K562 (cell line): ENCODE measurements at regions not wholly inside any gene's neighbourhood (a gene's known extent, or its start where the extent isn't known, plus 50 kb on each side); places are given as distances from the start of the nearest gene placed in this dataset.

Experiments
- CHD2 ChIP-seq: IDR thresholded peaks from 2 replicates; pipeline ENCODE4 v1.6.1; 2011; ENCODE audit warnings: low read depth, low read length
- CREM ChIP-seq: IDR thresholded peaks from 2 replicates; pipeline ENCODE4 v1.6.1; 2014; ENCODE audit warnings: antibody characterized with exemption, low read depth
- ELF2 ChIP-seq: fragments of 250-450 bp; sonication (Bioruptor Pico); IDR thresholded peaks from 2 replicates; pipeline ENCODE4 v1.5.0; 2021; ENCODE audit warnings: mild to moderate bottlenecking
- EZH2 ChIP-seq: IDR thresholded peaks from 2 replicates; pipeline ENCODE4 v1.6.1; 2012; ENCODE audit warnings: low read depth, mild to moderate bottlenecking, inconsistent platforms, low read length, borderline replicate concordance
- TF ChIP-seq, protein P1 (sequence below): fragments of 450-650 bp; formaldehyde crosslinking; IDR thresholded peaks from 2 replicates; pipeline ENCODE4 v1.4.0; 2020; ENCODE audit warnings: mild to moderate bottlenecking, mixed read lengths

DNA sequence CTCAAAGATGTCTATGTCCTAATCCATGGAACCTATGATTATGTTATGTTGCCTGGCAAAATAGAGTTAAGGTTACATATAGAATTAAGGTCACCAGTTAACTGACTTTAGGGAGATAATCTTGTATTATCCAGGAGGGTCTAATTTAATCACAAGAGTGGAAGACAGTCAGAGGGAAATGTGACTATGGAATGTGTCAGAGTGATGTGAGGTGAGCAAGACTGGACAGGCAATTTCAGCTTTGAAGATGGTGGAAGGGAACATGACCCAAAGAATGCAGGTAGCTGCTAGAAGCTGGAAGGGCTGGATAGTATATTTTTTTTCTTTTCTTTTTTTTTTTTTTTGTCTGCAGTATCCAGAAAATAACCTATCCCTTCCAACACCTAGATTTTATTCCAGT lies 241.7 kb upstream of the NEGR1 start:
- TF ChIP-seq CREM (no peak), ELF2 (CRISPR knock-in tag) (no peak), EZH2 (no peak), CHD2 (no peak)
- TF ChIP-seq, protein P1, sequence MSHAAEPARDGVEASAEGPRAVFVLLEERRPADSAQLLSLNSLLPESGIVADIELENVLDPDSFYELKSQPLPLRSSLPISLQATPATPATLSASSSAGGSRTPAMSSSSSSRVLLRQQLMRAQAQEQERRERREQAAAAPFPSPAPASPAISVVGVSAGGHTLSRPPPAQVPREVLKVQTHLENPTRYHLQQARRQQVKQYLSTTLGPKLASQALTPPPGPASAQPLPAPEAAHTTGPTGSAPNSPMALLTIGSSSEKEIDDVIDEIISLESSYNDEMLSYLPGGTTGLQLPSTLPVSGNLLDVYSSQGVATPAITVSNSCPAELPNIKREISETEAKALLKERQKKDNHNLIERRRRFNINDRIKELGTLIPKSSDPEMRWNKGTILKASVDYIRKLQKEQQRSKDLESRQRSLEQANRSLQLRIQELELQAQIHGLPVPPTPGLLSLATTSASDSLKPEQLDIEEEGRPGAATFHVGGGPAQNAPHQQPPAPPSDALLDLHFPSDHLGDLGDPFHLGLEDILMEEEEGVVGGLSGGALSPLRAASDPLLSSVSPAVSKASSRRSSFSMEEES (CRISPR knock-in tag), result no peak
